Left lung (tissue), 4 donors: ENCODE measurements at regions not wholly inside any gene's neighbourhood (a gene's known extent, or its start where the extent isn't known, plus 50 kb on each side); places are given as distances from the start of the nearest gene placed in this dataset.

ENCODE experiments used
- ATAC-seq: fragments of 200-7000 bp; cut with Tn5 transposase; one replicate; pipeline ENCODE4 v1.9.1; 2020; ENCODE audit warnings: moderate library complexity
- DNase-seq, 4 donors: peaks; one replicate each; pipeline ENCODE4 v3.0.0-alpha.2; 2013 to 2020
- H3K27ac ChIP-seq, 2 donors: fragments of 200-600 bp; sonication (generic) in 1 of 2; one replicate each; pipeline versions ENCODE4 v1.5.0 to v1.8.0; 2020 to 2021
- H3K27me3 ChIP-seq, 2 donors: fragments of 200-600 bp; sonication (generic) in 1 of 2; one replicate each; pipeline versions ENCODE4 v1.5.0 to v1.8.0; 2020 to 2021
- H3K36me3 ChIP-seq, 2 donors: fragments of 200-600 bp; sonication (generic) in 1 of 2; one replicate each; pipeline versions ENCODE4 v1.5.0 to v1.8.0; 2020 to 2021
- H3K4me1 ChIP-seq, 2 donors: fragments of 200-600 bp; one replicate each; pipeline ENCODE4 v1.8.0; 2021
- H3K4me3 ChIP-seq, 2 donors: fragments of 200-600 bp; sonication (generic) in 1 of 2; one replicate each; pipeline versions ENCODE4 v1.5.0 to v1.8.0; 2020 to 2021; ENCODE audit warnings: mild to moderate bottlenecking in 1 of 2
- H3K9me3 ChIP-seq, 2 donors: fragments of 200-600 bp; sonication (generic) in 1 of 2; one replicate each; pipeline versions ENCODE4 v1.5.0 to v1.8.0; 2020 to 2021
- CTCF ChIP-seq, 2 donors: fragments of 200-600 bp; sonication (generic) in 1 of 2; IDR thresholded peaks; one replicate each; pipeline versions ENCODE4 v1.5.0 to v1.8.0; 2021; ENCODE audit warnings: antibody characterized with exemption in 2 of 2
- intact Hi-C, 2 donors: fragments of 100-400 bp; cut with DNase I; formaldehyde crosslinking; loops; one replicate each; pipeline versions ENCODE4 v1.11.2 to v1.14.2; 2022
- microRNA-seq, 2 donors: library from miRNA; unstranded; fragments of <30 nt; microRNA quantifications; one replicate each; pipeline ENCODE4, GENCODE V29; 2019
- donor health status: DM: no; HTN: yes; CAD: no.
- donor health status: DM: no; HTN: no; CAD: no.

GRCh38 chr4:170145120-170145519 lies 55.4 kb upstream of the AADAT start:
- no peaks in the 10 kb centered on the region for H3K27me3 ChIP-seq
- no peak for ATAC-seq
- no peak overlapping the region for H3K4me3 ChIP-seq
- TF ChIP-seq CTCF (IDR thresholded peaks at IDR 0.05) = no peak
- H3K4me1 ChIP-seq = no peaks in the 10 kb centered on the region
- H3K9me3 ChIP-seq = no peaks in the 10 kb centered on the region
- intact Hi-C loops = no loop called here
- DNase-seq = no peak
- H3K27ac ChIP-seq = no peak overlapping the region
- H3K36me3 ChIP-seq = no peaks in the 10 kb centered on the region

- no peak for TF ChIP-seq CTCF (IDR thresholded peaks at IDR 0.05)
- intact Hi-C loops = no loop called here
- ATAC-seq = no peak
- no peak for DNase-seq
- H3K9me3 ChIP-seq = no peaks in the 10 kb centered on the region
- H3K4me1 ChIP-seq = no peaks in the 10 kb centered on the region
- no peak overlapping the region for H3K27ac ChIP-seq
- no peak overlapping the region for H3K4me3 ChIP-seq
- H3K36me3 ChIP-seq = no peaks in the 10 kb centered on the region
- H3K27me3 ChIP-seq = no peaks in the 10 kb centered on the region
Measured at GRCh38 chr4:170139764-170140163, 50.0 kb upstream of the AADAT start.

Small RNAs in the stretch of these regions (microRNA-seq; reads per million reads assigned to microRNA genes)
- 0 reads per million in 2 donors for gene MIR6082
